ENCODE measurements at regions not wholly inside any gene's neighbourhood (a gene's known extent, or its start where the extent isn't known, plus 50 kb on each side); places are given as distances from the start of the nearest gene placed in this dataset.

DNA sequence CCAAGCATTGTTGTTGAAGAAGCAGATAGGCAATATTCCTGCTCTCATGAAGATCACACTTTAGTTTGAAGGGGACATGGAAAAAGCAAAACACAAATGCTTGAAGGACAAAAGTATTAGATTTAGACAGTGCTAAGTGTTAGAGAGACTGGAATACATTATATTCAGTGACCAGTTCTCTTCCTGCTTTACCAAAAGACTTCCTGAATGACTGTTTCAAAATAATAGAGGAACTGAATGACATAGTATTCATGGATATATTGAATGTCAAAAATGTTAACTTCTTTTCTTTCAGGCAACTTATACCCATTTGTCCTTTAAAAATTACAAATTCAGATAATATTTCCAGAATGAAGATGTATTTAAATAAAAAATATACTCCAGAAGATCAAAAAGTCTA lies 178.0 kb upstream of the IVNS1ABP start:
- no peak overlapping the region for H2AK5ac ChIP-seq (ENCODE audit: low read depth, low read length)
- no peaks in the 10 kb centered on the region for H3K36me3 ChIP-seq (ENCODE audit: control insufficient read depth, insufficient read depth, low read length)
- no peak overlapping the region for H2AK9ac ChIP-seq (replicated peaks; ENCODE audit: low read depth, low read length, poor library complexity)
- no peak overlapping the region for H4K5ac ChIP-seq (ENCODE audit: low read depth, low read length)
- no peak overlapping the region for H2BK5ac ChIP-seq (ENCODE audit: low read depth, low read length, poor library complexity, severe bottlenecking)
- intact Hi-C loops (cut with micrococcal nuclease) (no loop called here), in situ Hi-C loops (cut with MboI; ENCODE audit: low sequenced_read_pairs) (no loop called here), dilution Hi-C loops (cut with HindIII; ENCODE audit: low sequenced_read_pairs, unreplicated experiment) (no loop called here)
- no peak overlapping the region for H3K56ac ChIP-seq (ENCODE audit: extremely low read depth, insufficient read depth, low read length)
- H2AFZ ChIP-seq (replicated peaks; ENCODE audit: low read length, poor library complexity), result no peak overlapping the region
- no peak overlapping the region for H3K23ac ChIP-seq (ENCODE audit: low read depth, low read length)
- H3K4me2 ChIP-seq (ENCODE audit: low read depth, low read length), result no peak overlapping the region
- DNase-seq (no peak), ATAC-seq (ENCODE audit: low read depth) (no peak)
- no peak overlapping the region for H3K9ac ChIP-seq (ENCODE audit: low read depth, low read length)
- H3K14ac ChIP-seq (replicated peaks; ENCODE audit: low read depth, low read length), result no peak overlapping the region
- H3K4me1 ChIP-seq (ENCODE audit: control insufficient read depth, insufficient read depth, low read length), result no peaks in the 10 kb centered on the region
- no peaks in the 10 kb centered on the region for H3K9me3 ChIP-seq (ENCODE audit: control insufficient read depth, insufficient read depth, low read length)
- H3K18ac ChIP-seq (ENCODE audit: low read depth, low read length), result no peak overlapping the region
- no peak overlapping the region for H2BK15ac ChIP-seq (ENCODE audit: low read depth, low read length)
- no peak overlapping the region for H3K4me3 ChIP-seq (ENCODE audit: insufficient read depth, low read depth, low read length)
- H3K9me1 ChIP-seq (ENCODE audit: insufficient read depth, low read length), result no peaks in the 10 kb centered on the region
- no peak overlapping the region for H4K8ac ChIP-seq (ENCODE audit: low read depth in 2 of 2, low read length in 2 of 2)
- no peaks in the 10 kb centered on the region for H4K20me1 ChIP-seq (ENCODE audit: insufficient read depth, low read length)
- no peak for TF ChIP-seq SMC3 (IDR thresholded peaks at IDR 0.05; ENCODE audit: low read depth, low read length)
- TF ChIP-seq FOS (IDR thresholded peaks at IDR 0.05; ENCODE audit: low read depth, low read length), result no peak
- no peak for TF ChIP-seq CHD1 (IDR thresholded peaks at IDR 0.05; ENCODE audit: low read depth, low read length)
- TF ChIP-seq POLR2A (IDR thresholded peaks at IDR 0.05; ENCODE audit: low read depth, low read length), result no peak
- TF ChIP-seq RAD21 (IDR thresholded peaks at IDR 0.05; ENCODE audit: low read length), result no peak
- TF ChIP-seq MAFK (IDR thresholded peaks at IDR 0.05; ENCODE audit: low read depth, low read length), result no peak
- no peak for TF ChIP-seq MXI1 (IDR thresholded peaks at IDR 0.05; ENCODE audit: borderline replicate concordance, low read depth, low read length)
- TF ChIP-seq RCOR1 (IDR thresholded peaks at IDR 0.05; ENCODE audit: insufficient replicate concordance, low read length), result no peak
- H3K79me1 ChIP-seq (ENCODE audit: low read depth in 1 of 2, low read length in 2 of 2), result no peaks in the 10 kb centered on the region
- no peak overlapping the region for H2BK20ac ChIP-seq (ENCODE audit: low read depth, low read length)
- no peak overlapping the region for H3K4ac ChIP-seq (ENCODE audit: low read depth, low read length)
- H4K91ac ChIP-seq (ENCODE audit: insufficient read depth, low read depth, low read length), result no peak overlapping the region
- no peak overlapping the region for H3K27ac ChIP-seq (ENCODE audit: insufficient read depth, low read length)
- no peak overlapping the region for H2BK120ac ChIP-seq (ENCODE audit: low read depth, low read length)
- BruUV-seq (replicated peaks), result no TSS peak
- no peaks in the 10 kb centered on the region for H3K27me3 ChIP-seq (ENCODE audit: control insufficient read depth, insufficient read depth, low read length)
- ChIA-PET POLR2A (ENCODE audit: unreplicated experiment) (no interaction called here), CTCF (no interaction called here)

Measured in IMR-90 (cell line).